Adipocyte (in vitro differentiated cells): ENCODE measurements at regions not wholly inside any gene's neighbourhood (a gene's known extent, or its start where the extent isn't known, plus 50 kb on each side); places are given as distances from the start of the nearest gene placed in this dataset.

Experiments used
- DNase-seq: peaks from one replicate; pipeline ENCODE4 v3.0.0-alpha.2; 2015; ENCODE audit warnings: low read depth
- H3K27me3 ChIP-seq: replicated peaks from 2 replicates; pipeline ENCODE4 v1.7.0; 2013; ENCODE audit warnings: mild to moderate bottlenecking, low read length, moderate library complexity; ENCODE audit not compliant: control insufficient read depth, insufficient read depth
- H3K36me3 ChIP-seq: 2 replicates; pipeline ENCODE4 v1.7.0; 2013; ENCODE audit warnings: low read length, mild to moderate bottlenecking, moderate library complexity; ENCODE audit not compliant: control insufficient read depth, insufficient read depth, severe bottlenecking
- H3K4me1 ChIP-seq: 2 replicates; pipeline ENCODE4 v1.7.0; 2013; ENCODE audit warnings: mild to moderate bottlenecking, low read length, moderate library complexity; ENCODE audit not compliant: control insufficient read depth, insufficient read depth
- H3K4me3 ChIP-seq: 2 replicates; pipeline ENCODE4 v1.7.0; 2013; ENCODE audit warnings: mild to moderate bottlenecking, low read length, moderate library complexity
- H3K9ac ChIP-seq: 2 replicates; pipeline ENCODE4 v1.7.0; 2013; ENCODE audit warnings: mild to moderate bottlenecking, low read length, moderate library complexity
- H3K9me3 ChIP-seq: 2 replicates; pipeline ENCODE4 v1.7.0; 2013; ENCODE audit warnings: mild to moderate bottlenecking, low read length, moderate library complexity; ENCODE audit not compliant: control insufficient read depth

DNA sequence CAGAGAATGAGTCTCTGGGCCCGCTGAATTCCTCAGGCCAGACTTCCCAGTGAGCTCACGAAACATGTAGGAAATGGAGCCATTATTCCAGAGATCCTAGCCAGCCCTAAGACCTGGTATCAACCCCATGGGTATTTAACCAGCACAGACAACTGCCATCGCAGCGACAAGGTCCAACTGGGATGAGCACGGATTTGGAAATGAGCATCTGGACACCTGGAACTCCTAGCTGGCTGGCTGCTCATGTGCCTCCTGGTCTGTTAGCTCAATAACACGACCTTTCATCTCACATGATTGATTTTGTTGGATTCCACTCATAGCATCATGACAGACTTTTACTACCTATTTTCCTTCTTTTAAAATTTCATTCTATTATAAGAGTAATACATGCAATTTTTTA, 51.0 kb downstream of the POU3F3 start:
- Histone ChIP-seq H3K27me3 (peaks cover 3% of the 10 kb centered on the region), H3K9ac (no peak overlapping the region), H3K36me3 (no peaks in the 10 kb centered on the region), H3K4me1 (no peaks in the 10 kb centered on the region), H3K4me3 (no peak overlapping the region), H3K9me3 (no peaks in the 10 kb centered on the region)
- no peak for DNase-seq

DNA sequence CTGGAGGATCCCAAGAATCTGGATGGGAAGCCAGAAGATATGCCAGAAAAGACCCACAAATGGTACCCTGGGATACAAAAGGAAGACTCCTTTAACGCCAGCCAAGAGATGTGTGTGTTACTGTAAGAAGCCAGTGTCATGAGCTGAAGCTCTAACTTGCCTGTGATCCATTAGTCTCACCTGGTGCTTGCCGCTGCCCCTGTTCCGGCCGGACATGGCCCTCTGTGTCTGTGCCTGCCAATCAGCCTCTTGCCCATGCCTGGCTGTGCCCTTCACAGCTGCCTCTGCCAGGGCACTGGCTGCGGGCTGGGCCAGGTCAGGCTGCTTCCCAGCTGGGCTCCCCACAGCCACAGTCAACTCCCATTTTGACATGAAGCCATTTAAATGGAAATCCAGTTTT, 55.4 kb downstream of the POU3F3 start:
- no peak overlapping the region for H3K4me3 ChIP-seq
- no peaks in the 10 kb centered on the region for H3K36me3 ChIP-seq
- H3K9ac ChIP-seq, result no peak overlapping the region
- no peak for DNase-seq
- H3K27me3 ChIP-seq, result peaks cover 13% of the 10 kb centered on the region
- H3K9me3 ChIP-seq, result no peaks in the 10 kb centered on the region
- H3K4me1 ChIP-seq, result no peaks in the 10 kb centered on the region

DNA sequence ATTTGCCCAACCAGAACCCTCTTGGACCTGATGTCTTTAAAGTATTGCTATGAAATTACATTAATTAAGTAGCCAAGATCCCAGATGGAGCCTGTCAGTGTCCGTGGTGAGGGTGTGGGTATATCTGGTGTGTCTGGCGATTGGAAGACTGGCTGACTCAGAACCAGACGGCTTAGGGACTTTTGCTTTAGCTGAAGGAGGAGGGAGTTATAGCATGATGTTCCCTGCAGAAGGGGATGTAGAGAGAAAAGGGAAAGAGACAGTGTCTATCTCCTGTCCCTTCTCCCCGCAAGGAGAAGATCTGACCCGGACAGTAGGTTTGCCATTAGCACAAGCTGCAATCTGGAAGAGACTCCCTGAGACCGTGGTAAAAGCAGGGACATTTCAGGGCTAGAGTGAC, 60.6 kb downstream of the POU3F3 start:
- no peaks in the 10 kb centered on the region for H3K4me1 ChIP-seq
- DNase-seq, result no peak
- no peaks in the 10 kb centered on the region for H3K9me3 ChIP-seq
- no peaks in the 10 kb centered on the region for H3K36me3 ChIP-seq
- no peak overlapping the region for H3K9ac ChIP-seq
- peaks cover 10% of the 10 kb centered on the region for H3K27me3 ChIP-seq
- H3K4me3 ChIP-seq, result no peak overlapping the region

DNA sequence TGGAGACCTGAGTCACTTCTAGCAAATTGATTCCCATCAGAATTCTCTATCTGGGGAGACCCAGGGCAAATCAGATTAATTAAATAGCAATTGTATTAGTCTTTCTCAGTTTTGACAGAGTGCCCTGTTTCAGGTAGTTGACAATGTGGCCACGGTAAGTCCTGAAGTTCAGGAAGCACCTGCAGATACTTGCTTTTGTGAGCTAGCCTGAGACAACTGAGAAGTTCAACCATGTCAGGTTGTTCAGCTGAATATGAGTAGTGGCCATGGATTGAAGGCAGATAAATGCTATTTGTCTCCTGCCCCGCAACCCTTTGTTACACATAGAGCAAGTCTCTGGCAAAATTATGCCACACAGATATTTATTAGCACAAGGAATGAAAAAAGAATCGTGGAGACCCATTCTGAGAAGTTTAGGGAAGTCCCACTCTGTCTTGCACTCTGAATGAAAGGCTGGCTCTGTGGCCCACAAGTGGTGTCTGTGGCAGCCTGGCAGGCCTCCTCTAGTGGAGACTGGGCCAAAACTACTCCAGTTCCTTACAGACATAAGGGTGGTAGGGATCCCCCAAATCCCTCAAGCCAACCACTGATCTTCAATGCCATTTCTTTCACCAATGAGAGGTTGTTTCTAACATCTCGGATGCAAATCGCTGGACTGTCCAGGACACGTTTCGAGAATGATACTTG, 61.3 kb downstream of the POU3F3 start:
- Histone ChIP-seq H3K36me3 (no peaks in the 10 kb centered on the region), H3K27me3 (peaks cover 10% of the 10 kb centered on the region), H3K4me3 (no peak overlapping the region), H3K4me1 (no peaks in the 10 kb centered on the region), H3K9me3 (no peaks in the 10 kb centered on the region), H3K9ac (no peak overlapping the region)
- DNase-seq, result no peak

DNA sequence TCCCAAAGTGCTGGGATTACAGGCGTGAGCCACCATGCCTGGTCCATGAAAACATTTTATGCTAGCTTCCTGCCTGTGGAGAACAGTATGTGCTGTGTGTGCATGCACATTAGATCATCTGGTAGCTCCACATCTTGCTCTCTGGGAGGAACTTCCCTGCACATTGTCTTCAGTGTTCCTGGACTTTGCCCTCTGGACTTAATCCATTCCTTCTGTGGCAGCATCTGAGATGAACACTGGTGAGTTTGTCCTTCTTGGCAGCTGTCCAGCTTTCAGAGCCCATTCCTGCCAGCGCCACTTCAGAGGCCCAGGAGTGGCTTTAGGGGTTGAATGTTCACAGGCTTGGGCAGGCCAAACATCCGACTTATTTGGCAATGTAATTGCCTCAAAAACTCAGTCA, 65.2 kb downstream of the POU3F3 start:
- no peak for DNase-seq
- H3K27me3 ChIP-seq, result peaks cover 2% of the 10 kb centered on the region
- no peaks in the 10 kb centered on the region for H3K9me3 ChIP-seq
- H3K9ac ChIP-seq, result no peak overlapping the region
- H3K36me3 ChIP-seq, result no peaks in the 10 kb centered on the region
- H3K4me1 ChIP-seq, result no peaks in the 10 kb centered on the region
- H3K4me3 ChIP-seq, result no peak overlapping the region

DNA sequence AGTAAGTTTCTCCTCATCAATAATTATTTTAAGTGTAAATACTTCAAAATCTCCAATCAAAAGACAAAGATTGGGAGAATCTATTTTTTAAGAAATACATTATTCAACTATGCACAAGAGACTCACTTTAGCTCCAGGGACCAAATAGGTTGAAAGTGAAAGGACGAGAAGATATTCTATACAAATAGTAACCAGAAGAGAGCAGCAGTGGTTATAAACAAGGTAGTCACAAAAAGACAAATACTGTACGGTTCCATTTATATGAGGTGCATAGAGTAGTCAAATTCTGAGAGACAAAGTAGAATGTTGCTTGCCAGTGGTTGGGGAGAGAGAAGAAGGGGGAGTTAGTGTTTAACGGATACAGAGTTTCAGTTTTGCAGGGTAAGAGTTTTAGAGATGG, 69.8 kb downstream of the POU3F3 start:
- DNase-seq, result no peak
- Histone ChIP-seq H3K9ac (no peak overlapping the region), H3K4me3 (no peak overlapping the region), H3K4me1 (no peaks in the 10 kb centered on the region), H3K9me3 (no peaks in the 10 kb centered on the region), H3K36me3 (no peaks in the 10 kb centered on the region), H3K27me3 (no peaks in the 10 kb centered on the region)

DNA sequence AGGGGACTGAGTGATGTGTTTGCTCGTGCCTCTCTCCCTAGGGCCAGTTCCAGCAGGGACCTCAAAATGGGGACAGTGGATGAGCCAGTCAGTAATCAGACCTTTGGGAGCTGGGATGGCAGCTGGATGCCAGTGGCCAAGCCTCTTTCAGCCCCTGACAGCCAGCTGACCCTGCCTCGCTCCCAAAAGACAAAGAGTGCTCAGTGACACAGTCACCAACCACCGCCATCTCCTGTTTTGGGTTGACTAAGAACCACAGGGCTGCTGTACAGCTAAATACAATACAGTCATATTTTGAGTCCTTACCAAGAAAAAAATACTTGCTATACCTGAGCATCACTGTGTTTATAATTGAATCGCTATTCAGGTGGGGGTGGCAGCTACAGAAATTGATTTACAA, 75.7 kb downstream of the POU3F3 start:
- Histone ChIP-seq H3K4me3 (no peak overlapping the region), H3K27me3 (peaks cover 14% of the 10 kb centered on the region), H3K36me3 (no peaks in the 10 kb centered on the region), H3K9ac (no peak overlapping the region), H3K4me1 (no peaks in the 10 kb centered on the region), H3K9me3 (no peaks in the 10 kb centered on the region)
- DNase-seq, result no peak

DNA sequence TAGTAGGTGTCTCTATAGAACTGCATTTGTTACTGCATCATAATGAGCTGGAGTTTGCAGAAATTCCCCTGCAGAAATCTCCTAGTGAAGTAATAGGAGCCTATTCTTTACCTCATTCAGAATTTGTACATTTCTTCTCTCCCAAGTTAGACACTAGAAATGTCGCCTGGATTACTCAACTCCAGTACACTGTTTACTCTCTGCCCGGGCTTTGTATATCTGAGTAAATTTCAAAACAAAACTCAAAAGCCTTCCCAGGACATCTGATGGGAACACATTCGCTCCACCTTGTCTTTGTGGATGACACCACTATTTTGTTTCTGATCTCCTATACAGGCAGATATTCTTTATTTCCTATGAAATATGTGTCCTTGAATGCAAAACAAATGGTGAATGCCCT, 76.8 kb downstream of the POU3F3 start:
- Histone ChIP-seq H3K9me3 (no peaks in the 10 kb centered on the region), H3K9ac (no peak overlapping the region), H3K36me3 (no peaks in the 10 kb centered on the region), H3K4me3 (no peak overlapping the region), H3K27me3 (peaks cover 14% of the 10 kb centered on the region), H3K4me1 (no peaks in the 10 kb centered on the region)
- DNase-seq, result no peak

DNA sequence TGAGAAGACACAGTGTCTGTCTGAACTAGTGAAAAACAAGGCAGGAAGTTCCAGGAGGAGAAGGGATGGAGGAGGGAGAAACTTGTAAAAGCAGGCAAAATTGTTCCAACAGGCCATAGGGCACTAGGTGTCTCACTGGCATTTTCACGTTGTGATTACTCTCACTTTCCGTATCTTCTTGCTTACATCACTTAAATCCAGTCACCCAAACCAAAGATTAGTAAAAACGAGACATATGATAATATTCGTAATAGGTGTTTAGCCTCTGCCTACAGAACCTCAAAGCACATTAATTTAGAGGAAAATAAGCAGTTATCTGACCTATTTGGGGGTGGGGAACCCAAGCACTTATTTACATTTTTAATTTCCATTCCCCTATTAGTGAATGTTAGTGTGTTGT, 78.3 kb downstream of the POU3F3 start:
- Histone ChIP-seq H3K9ac (no peak overlapping the region), H3K4me3 (no peak overlapping the region), H3K27me3 (peaks cover 14% of the 10 kb centered on the region), H3K36me3 (no peaks in the 10 kb centered on the region), H3K9me3 (no peaks in the 10 kb centered on the region), H3K4me1 (no peaks in the 10 kb centered on the region)
- DNase-seq, result no peak

DNA sequence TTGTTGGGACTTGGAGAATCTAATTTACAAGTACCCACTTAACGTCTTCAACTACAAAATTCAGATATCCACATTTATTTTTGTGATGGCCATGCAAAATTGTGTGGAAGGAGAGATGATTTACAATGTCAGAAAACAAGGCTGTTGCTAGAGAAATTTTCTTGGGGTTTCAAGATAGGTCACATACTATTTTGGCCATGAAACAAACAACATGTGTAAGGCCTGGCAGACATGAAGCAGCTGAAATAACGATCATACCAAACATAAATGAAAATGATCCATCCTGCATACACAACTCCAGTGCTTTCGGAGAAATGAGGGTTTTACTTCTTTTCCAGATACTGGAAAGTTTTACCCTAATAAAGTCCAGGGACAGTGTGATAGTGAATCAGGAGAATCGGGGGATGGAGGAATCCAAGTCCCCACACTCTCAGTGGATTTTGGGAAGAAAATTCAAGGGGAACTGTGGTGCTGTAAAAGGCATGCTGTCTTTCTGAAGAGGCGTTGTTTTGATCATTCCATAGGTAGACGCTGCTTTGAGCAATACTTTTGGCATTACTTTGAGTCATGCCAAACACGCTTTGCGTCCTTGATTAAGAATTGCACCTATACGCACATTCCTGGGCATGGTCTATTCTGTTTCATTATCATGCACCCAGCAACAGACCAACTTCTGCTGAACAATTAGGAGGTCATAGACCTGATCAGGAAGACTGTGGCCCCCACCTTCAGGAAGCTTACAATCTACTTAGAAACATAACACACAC, 79.4 kb downstream of the POU3F3 start:
- Histone ChIP-seq H3K27me3 (peaks cover 14% of the 10 kb centered on the region), H3K36me3 (no peaks in the 10 kb centered on the region), H3K9ac (no peak overlapping the region)

DNA sequence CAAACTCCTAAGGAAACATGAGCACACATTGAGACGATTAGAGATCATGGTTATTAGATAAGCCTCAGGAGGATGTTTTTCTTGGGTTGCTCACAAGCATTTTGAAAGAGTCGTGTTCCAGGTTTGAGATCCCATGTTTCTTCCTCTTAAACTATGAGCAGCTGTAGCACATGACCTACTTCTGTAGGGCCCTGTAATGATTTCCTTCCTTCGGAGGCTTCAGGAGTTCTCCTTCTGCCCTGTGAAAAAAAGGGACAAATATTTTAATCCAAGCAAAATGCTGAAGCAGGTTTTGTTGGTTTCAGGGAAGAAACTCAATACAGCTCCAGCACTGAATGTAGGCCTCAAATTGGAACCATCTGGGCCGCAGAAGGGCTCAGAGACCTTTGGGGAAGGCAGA, 82.6 kb downstream of the POU3F3 start:
- H3K36me3 ChIP-seq, result no peaks in the 10 kb centered on the region
- H3K27me3 ChIP-seq, result peaks cover 4% of the 10 kb centered on the region
- H3K9ac ChIP-seq, result no peak overlapping the region
- DNase-seq, result no peak
- no peak overlapping the region for H3K4me3 ChIP-seq
- no peaks in the 10 kb centered on the region for H3K9me3 ChIP-seq
- peaks cover 4% of the 10 kb centered on the region for H3K4me1 ChIP-seq

More for the DNA sequence above, 79.4 kb downstream of the POU3F3 start:
- Histone ChIP-seq H3K4me1 (no peaks in the 10 kb centered on the region), H3K4me3 (no peak overlapping the region), H3K9me3 (no peaks in the 10 kb centered on the region)
- DNase-seq, result no peak
